ENCODE measurements at regions not wholly inside any gene's neighbourhood (a gene's known extent, or its start where the extent isn't known, plus 50 kb on each side); places are given as distances from the start of the nearest gene placed in this dataset.

- H3K4me3 Mint-ChIP-seq: no peak overlapping the region
- H3K4me1 Mint-ChIP-seq: no peaks in the 10 kb centered on the region
- H3K27me3 Mint-ChIP-seq (ENCODE audit: low read depth): peaks cover 7% of the 10 kb centered on the region
- no peak overlapping the region for H3K27ac Mint-ChIP-seq
- TF ChIP-seq, protein P1, sequence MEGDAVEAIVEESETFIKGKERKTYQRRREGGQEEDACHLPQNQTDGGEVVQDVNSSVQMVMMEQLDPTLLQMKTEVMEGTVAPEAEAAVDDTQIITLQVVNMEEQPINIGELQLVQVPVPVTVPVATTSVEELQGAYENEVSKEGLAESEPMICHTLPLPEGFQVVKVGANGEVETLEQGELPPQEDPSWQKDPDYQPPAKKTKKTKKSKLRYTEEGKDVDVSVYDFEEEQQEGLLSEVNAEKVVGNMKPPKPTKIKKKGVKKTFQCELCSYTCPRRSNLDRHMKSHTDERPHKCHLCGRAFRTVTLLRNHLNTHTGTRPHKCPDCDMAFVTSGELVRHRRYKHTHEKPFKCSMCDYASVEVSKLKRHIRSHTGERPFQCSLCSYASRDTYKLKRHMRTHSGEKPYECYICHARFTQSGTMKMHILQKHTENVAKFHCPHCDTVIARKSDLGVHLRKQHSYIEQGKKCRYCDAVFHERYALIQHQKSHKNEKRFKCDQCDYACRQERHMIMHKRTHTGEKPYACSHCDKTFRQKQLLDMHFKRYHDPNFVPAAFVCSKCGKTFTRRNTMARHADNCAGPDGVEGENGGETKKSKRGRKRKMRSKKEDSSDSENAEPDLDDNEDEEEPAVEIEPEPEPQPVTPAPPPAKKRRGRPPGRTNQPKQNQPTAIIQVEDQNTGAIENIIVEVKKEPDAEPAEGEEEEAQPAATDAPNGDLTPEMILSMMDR (IDR thresholded peaks at IDR 0.05; ENCODE audit: unreplicated experiment): no peak
- peaks cover 4% of the 10 kb centered on the region for H3K9me3 Mint-ChIP-seq
- H3K36me3 Mint-ChIP-seq: no peaks in the 10 kb centered on the region
- DNase-seq (ENCODE audit: low spot score in 2 of 2, unreplicated experiment in 2 of 2): no peak
Measured at GRCh38 chr3:36147934-36148558, 232.3 kb upstream of the STAC start.

DNA sequence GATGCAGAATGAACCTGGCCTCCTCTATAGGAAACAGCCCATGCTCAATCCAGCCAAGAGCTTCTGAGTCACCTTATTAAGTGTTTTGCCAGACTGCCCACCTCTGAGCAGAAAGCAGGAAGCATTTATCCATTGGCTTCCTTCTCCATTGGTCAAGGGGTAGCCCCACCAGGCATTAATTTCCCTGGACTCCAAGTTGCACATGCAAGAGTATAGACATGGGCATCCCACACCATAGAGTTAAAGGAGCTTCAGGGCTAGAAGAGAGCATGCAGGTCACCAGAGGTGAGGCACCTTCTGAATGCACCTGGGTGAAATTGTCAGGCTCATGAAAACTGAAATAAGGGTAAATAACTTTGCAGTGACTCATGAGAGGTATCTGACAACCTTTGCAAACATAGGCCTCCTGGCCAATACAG, 230.8 kb upstream of the STAC start:
- H3K4me1 Mint-ChIP-seq: no peaks in the 10 kb centered on the region
- H3K27me3 Mint-ChIP-seq (ENCODE audit: low read depth): peaks cover 7% of the 10 kb centered on the region
- no peak overlapping the region for H3K27ac Mint-ChIP-seq

DNA sequence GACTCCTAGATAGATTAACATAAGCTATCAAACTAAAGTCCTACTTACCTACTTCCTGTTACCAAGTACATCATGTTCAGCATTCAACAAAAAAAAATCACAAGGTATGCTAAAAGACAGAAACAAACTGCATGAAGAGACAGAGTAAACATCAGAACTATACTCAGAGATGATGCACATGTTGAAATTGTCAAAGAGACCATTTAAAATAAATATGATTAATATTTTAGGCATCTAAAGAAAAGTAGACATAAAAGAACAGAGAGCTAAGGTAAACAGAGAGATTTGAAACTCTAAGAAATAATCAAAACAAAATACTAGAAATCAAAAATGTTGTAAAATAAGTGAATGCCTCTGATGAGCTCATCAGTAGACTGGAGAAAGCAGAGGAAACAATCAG, 224.8 kb upstream of the STAC start:
- H3K36me3 Mint-ChIP-seq: no peaks in the 10 kb centered on the region
- TF ChIP-seq, protein P1 (IDR thresholded peaks at IDR 0.05; ENCODE audit: unreplicated experiment): no peak

More for the DNA sequence above, 230.8 kb upstream of the STAC start:
- Mint-ChIP-seq H3K36me3 (no peaks in the 10 kb centered on the region), H3K4me3 (no peak overlapping the region), H3K9me3 (peaks cover 4% of the 10 kb centered on the region)
- TF ChIP-seq, protein P1 (IDR thresholded peaks at IDR 0.05; ENCODE audit: unreplicated experiment): no peak
- no peak for DNase-seq (ENCODE audit: low spot score in 2 of 2, unreplicated experiment in 2 of 2)

DNA sequence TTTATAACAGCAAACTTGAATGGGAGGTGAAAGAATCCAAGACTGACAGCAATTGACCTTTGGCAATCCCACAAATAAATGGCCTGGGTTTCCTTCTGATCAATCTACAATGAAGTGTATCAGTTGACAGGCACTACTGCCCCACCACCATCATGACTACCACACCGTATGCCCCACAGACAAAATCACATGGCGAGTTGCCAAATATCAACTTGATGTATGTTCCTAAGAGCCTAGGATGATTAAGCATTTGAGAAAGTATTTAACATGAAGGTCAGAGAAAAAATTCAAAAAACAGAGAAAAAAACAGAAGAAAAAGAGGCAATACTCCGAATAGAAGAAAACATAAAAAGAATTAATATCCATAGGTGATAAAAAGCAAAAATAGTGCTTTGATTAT, 215.9 kb upstream of the STAC start:
- no peak overlapping the region for H3K4me3 Mint-ChIP-seq
- peaks cover 12% of the 10 kb centered on the region for H3K27me3 Mint-ChIP-seq (ENCODE audit: low read depth)
- H3K27ac Mint-ChIP-seq: no peak overlapping the region
- no peak for DNase-seq (ENCODE audit: low spot score in 2 of 2, unreplicated experiment in 2 of 2)
- no peaks in the 10 kb centered on the region for H3K36me3 Mint-ChIP-seq
- H3K4me1 Mint-ChIP-seq: peaks cover 5% of the 10 kb centered on the region
- H3K9me3 Mint-ChIP-seq: no peaks in the 10 kb centered on the region
- TF ChIP-seq, protein P1 (IDR thresholded peaks at IDR 0.05; ENCODE audit: unreplicated experiment): no peak

More for the DNA sequence above, 224.8 kb upstream of the STAC start:
- H3K27ac Mint-ChIP-seq: no peak overlapping the region
- no peak for DNase-seq (ENCODE audit: low spot score in 2 of 2, unreplicated experiment in 2 of 2)
- H3K27me3 Mint-ChIP-seq (ENCODE audit: low read depth): peaks cover 16% of the 10 kb centered on the region
- H3K9me3 Mint-ChIP-seq: peaks cover 17% of the 10 kb centered on the region
- no peaks in the 10 kb centered on the region for H3K4me1 Mint-ChIP-seq
- no peak overlapping the region for H3K4me3 Mint-ChIP-seq

GRCh38 chr3:36165509-36166290, 214.6 kb upstream of the STAC start:
- no peaks in the 10 kb centered on the region for H3K9me3 Mint-ChIP-seq
- H3K36me3 Mint-ChIP-seq: no peaks in the 10 kb centered on the region
- H3K4me3 Mint-ChIP-seq: no peak overlapping the region
- peaks cover 6% of the 10 kb centered on the region for H3K27me3 Mint-ChIP-seq (ENCODE audit: low read depth)
- no peak for DNase-seq (ENCODE audit: low spot score in 2 of 2, unreplicated experiment in 2 of 2)
- TF ChIP-seq, protein P1 (IDR thresholded peaks at IDR 0.05; ENCODE audit: unreplicated experiment): no peak
- peaks cover 5% of the 10 kb centered on the region for H3K4me1 Mint-ChIP-seq
- no peak overlapping the region for H3K27ac Mint-ChIP-seq

Data from mesothelial cell of epicardium (in vitro differentiated cells).